ENCODE measurements at regions not wholly inside any gene's neighbourhood (a gene's known extent, or its start where the extent isn't known, plus 50 kb on each side); places are given as distances from the start of the nearest gene placed in this dataset.

GRCh38 chr12:92408072-92408900 is 262.6 kb upstream of the BTG1 start:
- TF ChIP-seq CTCF (IDR thresholded peaks at IDR 0.05) (peak in 3 of 4 experiments; percentile 21 to 44 (median 42)), POLR2A (IDR thresholded peaks at IDR 0.05) (no peak), POLR2AphosphoS5 (IDR thresholded peaks at IDR 0.05) (no peak)
